Nephron (organoid): ENCODE measurements at regions not wholly inside any gene's neighbourhood (a gene's known extent, or its start where the extent isn't known, plus 50 kb on each side); places are given as distances from the start of the nearest gene placed in this dataset.

Experiments used
- H3K27ac Mint-ChIP-seq, 3 experiments: 2 replicates each; pipeline ENCODE4 v1.8.0; 2020; ENCODE audit warnings: mixed read lengths in 3 of 3, mild to moderate bottlenecking in 2 of 3, moderate library complexity in 1 of 3
- H3K27me3 Mint-ChIP-seq: 2 replicates; pipeline ENCODE4 v1.8.0; 2021; ENCODE audit warnings: low read depth, mild to moderate bottlenecking, moderate library complexity, mixed read lengths
- H3K36me3 Mint-ChIP-seq: 2 replicates; pipeline ENCODE4 v1.8.0; 2020; ENCODE audit warnings: low read depth, mixed read lengths
- H3K4me1 Mint-ChIP-seq: 2 replicates; pipeline ENCODE4 v1.8.0; 2020; ENCODE audit warnings: mixed read lengths
- H3K4me3 Mint-ChIP-seq, 3 experiments: 2 replicates each; pipeline ENCODE4 v1.8.0; 2020; ENCODE audit warnings: mild to moderate bottlenecking in 3 of 3, mixed read lengths in 3 of 3, moderate library complexity in 2 of 3
- H3K9me3 Mint-ChIP-seq: 2 replicates; pipeline ENCODE4 v1.8.0; 2020; ENCODE audit warnings: mixed read lengths
- CTCF ChIP-seq, 3 experiments: fragments of 200-600 bp; sonication (generic); IDR thresholded peaks; one replicate each; pipeline ENCODE4 v1.5.0; 2021; ENCODE audit warnings: antibody characterized with exemption in 3 of 3; ENCODE audit not compliant: unreplicated experiment in 3 of 3

GRCh38 chr2:14459786-14460325 lies 172.7 kb upstream of the LRATD1 start:
- Mint-ChIP-seq H3K27me3 (no peaks in the 10 kb centered on the region), H3K27ac (no peak overlapping the region), H3K36me3 (no peaks in the 10 kb centered on the region), H3K4me3 (no peak overlapping the region), H3K9me3 (peaks cover 41% of the 10 kb centered on the region), H3K4me1 (no peaks in the 10 kb centered on the region)
- TF ChIP-seq CTCF (IDR thresholded peaks at IDR 0.05; ENCODE audit: unreplicated experiment in 3 of 3) = no peak

GRCh38 chr2:14475994-14476393 lies 156.5 kb upstream of the LRATD1 start:
- Mint-ChIP-seq H3K4me3 (no peak overlapping the region), H3K27me3 (no peaks in the 10 kb centered on the region), H3K9me3 (no peaks in the 10 kb centered on the region), H3K36me3 (no peaks in the 10 kb centered on the region), H3K27ac (no peak overlapping the region), H3K4me1 (no peaks in the 10 kb centered on the region)
- TF ChIP-seq CTCF (IDR thresholded peaks at IDR 0.05; ENCODE audit: unreplicated experiment in 3 of 3) = no peak

- no peak for TF ChIP-seq CTCF (IDR thresholded peaks at IDR 0.05; ENCODE audit: unreplicated experiment in 3 of 3)
- H3K9me3 Mint-ChIP-seq = no peaks in the 10 kb centered on the region
- no peak overlapping the region for H3K4me3 Mint-ChIP-seq
- no peaks in the 10 kb centered on the region for H3K36me3 Mint-ChIP-seq
- H3K4me1 Mint-ChIP-seq = no peaks in the 10 kb centered on the region
- no peak overlapping the region for H3K27ac Mint-ChIP-seq
- no peaks in the 10 kb centered on the region for H3K27me3 Mint-ChIP-seq
Measured at GRCh38 chr2:14479486-14479885, 153.0 kb upstream of the LRATD1 start.

GRCh38 chr2:14480120-14480519 lies 152.4 kb upstream of the LRATD1 start:
- no peaks in the 10 kb centered on the region for H3K9me3 Mint-ChIP-seq
- no peaks in the 10 kb centered on the region for H3K4me1 Mint-ChIP-seq
- no peaks in the 10 kb centered on the region for H3K36me3 Mint-ChIP-seq
- no peak overlapping the region for H3K4me3 Mint-ChIP-seq
- no peak overlapping the region for H3K27ac Mint-ChIP-seq
- no peak for TF ChIP-seq CTCF (IDR thresholded peaks at IDR 0.05; ENCODE audit: unreplicated experiment in 3 of 3)
- no peaks in the 10 kb centered on the region for H3K27me3 Mint-ChIP-seq

- no peak for TF ChIP-seq CTCF (IDR thresholded peaks at IDR 0.05; ENCODE audit: unreplicated experiment in 3 of 3)
- H3K4me1 Mint-ChIP-seq = no peaks in the 10 kb centered on the region
- no peaks in the 10 kb centered on the region for H3K27me3 Mint-ChIP-seq
- H3K27ac Mint-ChIP-seq = no peak overlapping the region
- H3K9me3 Mint-ChIP-seq = peaks cover 3% of the 10 kb centered on the region
- H3K4me3 Mint-ChIP-seq = no peak overlapping the region
- H3K36me3 Mint-ChIP-seq = no peaks in the 10 kb centered on the region
Measured at GRCh38 chr2:14480906-14481305, 151.6 kb upstream of the LRATD1 start.

GRCh38 chr2:14492920-14493503 lies 139.5 kb upstream of the LRATD1 start:
- Mint-ChIP-seq H3K36me3 (no peaks in the 10 kb centered on the region), H3K4me1 (no peaks in the 10 kb centered on the region), H3K4me3 (no peak overlapping the region), H3K9me3 (no peaks in the 10 kb centered on the region), H3K27me3 (no peaks in the 10 kb centered on the region), H3K27ac (no peak overlapping the region)
- TF ChIP-seq CTCF (IDR thresholded peaks at IDR 0.05; ENCODE audit: unreplicated experiment in 3 of 3) = no peak
